GM23248 (cell line): ENCODE measurements at regions not wholly inside any gene's neighbourhood (a gene's known extent, or its start where the extent isn't known, plus 50 kb on each side); places are given as distances from the start of the nearest gene placed in this dataset.

Experiments
- DNase-seq: peaks from one replicate; pipeline ENCODE4 v3.0.0-alpha.2; 2015
- H2AFZ ChIP-seq: fragments of 200-600 bp; sonication (generic); 2 replicates; pipeline ENCODE4 v1.6.1; 2016; ENCODE audit warnings: antibody characterized with exemption
- H3F3A ChIP-seq: fragments of 200-600 bp; sonication (generic); 2 replicates; pipeline ENCODE4 v1.6.1; 2016; ENCODE audit warnings: mild to moderate bottlenecking, antibody characterized with exemption, mixed run types; ENCODE audit not compliant: insufficient read depth
- H3K27ac ChIP-seq: fragments of 200-600 bp; sonication (generic); 2 replicates; pipeline ENCODE4 v1.5.1; 2016; ENCODE audit warnings: mild to moderate bottlenecking
- H3K27me3 ChIP-seq: fragments of 200-600 bp; sonication (generic); replicated peaks from 2 replicates; pipeline ENCODE4 v1.6.1; 2016; ENCODE audit warnings: mild to moderate bottlenecking; ENCODE audit not compliant: insufficient read depth
- H3K36me3 ChIP-seq: fragments of 200-600 bp; sonication (generic); 2 replicates; pipeline ENCODE4 v1.6.1; 2016; ENCODE audit warnings: low read depth, mild to moderate bottlenecking
- H3K4me1 ChIP-seq: fragments of 200-600 bp; sonication (generic); 2 replicates; pipeline ENCODE4 v1.6.1; 2016; ENCODE audit warnings: mild to moderate bottlenecking; ENCODE audit not compliant: insufficient read depth
- H3K4me2 ChIP-seq: fragments of 200-600 bp; sonication (generic); one replicate; pipeline ENCODE4 v1.6.1; 2016; ENCODE audit warnings: mild to moderate bottlenecking; ENCODE audit not compliant: unreplicated experiment
- H3K4me3 ChIP-seq: fragments of 200-600 bp; sonication (generic); 2 replicates; pipeline ENCODE4 v1.5.1; 2016; ENCODE audit warnings: mild to moderate bottlenecking
- H3K79me2 ChIP-seq: fragments of 200-600 bp; sonication (generic); 2 replicates; pipeline ENCODE4 v1.6.1; 2016; ENCODE audit warnings: mild to moderate bottlenecking; ENCODE audit not compliant: insufficient read depth
- H3K9ac ChIP-seq: fragments of 200-600 bp; sonication (generic); 2 replicates; pipeline ENCODE4 v1.6.1; 2016; ENCODE audit warnings: mild to moderate bottlenecking
- H3K9me2 ChIP-seq: fragments of 200-600 bp; sonication (generic); 2 replicates; pipeline ENCODE4 v1.6.1; 2016; ENCODE audit warnings: mixed run types, mild to moderate bottlenecking, moderate library complexity; ENCODE audit not compliant: insufficient read depth
- H3K9me3 ChIP-seq: fragments of 200-600 bp; sonication (generic); one replicate; pipeline ENCODE4 v1.6.1; 2017; ENCODE audit warnings: low read depth
- H4K20me1 ChIP-seq: fragments of 200-600 bp; sonication (generic); 2 replicates; pipeline ENCODE4 v1.6.0; 2016; ENCODE audit not compliant: insufficient read depth
- EZH2 ChIP-seq: fragments of 200-600 bp; sonication (generic); IDR thresholded peaks from 2 replicates; pipeline ENCODE4 v1.6.1; 2018; ENCODE audit warnings: antibody characterized with exemption, mild to moderate bottlenecking; ENCODE audit not compliant: insufficient read depth, poor library complexity, severe bottlenecking
- EZH2phosphoT487 ChIP-seq: fragments of 200-600 bp; sonication (generic); IDR thresholded peaks from 2 replicates; pipeline ENCODE4 v1.6.1; 2018; ENCODE audit warnings: antibody characterized with exemption, moderate library complexity, mild to moderate bottlenecking, low read depth; ENCODE audit not compliant: insufficient read depth
- WGBS, 2 experiments: methylation state at CpG; one replicate each; pipeline ENCODE4 v1.1.6; 2015 to 2017; ENCODE audit warnings: low lambda C conversion rate in 2 of 2, low coverage in 1 of 2; ENCODE audit errors: missing lambda C conversion rate in 2 of 2; 5-methylcytosine and 5-hydroxymethylcytosine counted together
- in situ Hi-C: fragments of 300-500 bp; cut with MboI; formaldehyde crosslinking; loops from 2 replicates; pipeline ENCODE4 v1.15.0; 2020

GRCh38 chr5:82562696-82563240 lies 284.6 kb upstream of the RPS23 start:
- TF ChIP-seq EZH2phosphoT487: no peak
- TF ChIP-seq EZH2: no peak
- WGBS, 2 experiments: 43 to 54% methylated on average over 6 of the region's 6 CpGs
- 0 out of 2 replicates have a peak, but pooled peaks cover 7% of the 10 kb centered on the region for H3K27me3 ChIP-seq
- H4K20me1 ChIP-seq: no peaks in the 10 kb centered on the region
- no peak overlapping the region for H3K4me2 ChIP-seq
- no peaks in the 10 kb centered on the region for H3K9me3 ChIP-seq
- H3K79me2 ChIP-seq: no peaks in the 10 kb centered on the region
- H3K9ac ChIP-seq: no peak overlapping the region
- no peaks in the 10 kb centered on the region for H3K4me1 ChIP-seq
- no peaks in the 10 kb centered on the region for H3K9me2 ChIP-seq
- no peak for DNase-seq
- H3K36me3 ChIP-seq: no peaks in the 10 kb centered on the region
- no peak overlapping the region for H2AFZ ChIP-seq
- no peak overlapping the region for H3K27ac ChIP-seq
- no peak overlapping the region for H3K4me3 ChIP-seq
- H3F3A ChIP-seq: no peaks in the 10 kb centered on the region
- in situ Hi-C loops: no loop called here

- H3K36me3 ChIP-seq: no peaks in the 10 kb centered on the region
- H3K4me2 ChIP-seq: no peak overlapping the region
- DNase-seq: no peak
- no peaks in the 10 kb centered on the region for H3K9me3 ChIP-seq
- 0 out of 2 replicates have a peak, but pooled peaks cover 1% of the 10 kb centered on the region for H3K27me3 ChIP-seq
- no peaks in the 10 kb centered on the region for H3F3A ChIP-seq
- no peak overlapping the region for H3K9ac ChIP-seq
- H3K9me2 ChIP-seq: no peaks in the 10 kb centered on the region
- WGBS, 2 experiments: 5 to 15% methylated on average over 2 of the region's 2 CpGs
- no peak overlapping the region for H2AFZ ChIP-seq
- no peak overlapping the region for H3K4me3 ChIP-seq
- no peaks in the 10 kb centered on the region for H3K4me1 ChIP-seq
- H4K20me1 ChIP-seq: no peaks in the 10 kb centered on the region
- H3K79me2 ChIP-seq: no peaks in the 10 kb centered on the region
- no peak overlapping the region for H3K27ac ChIP-seq
- in situ Hi-C loops: no loop called here
- TF ChIP-seq EZH2phosphoT487: no peak
Observed at GRCh38 chr5:82561797-82562196, 283.6 kb upstream of the RPS23 start.

- 31 to 37% methylated on average over 1 of the region's 1 CpG for WGBS, 2 experiments
- TF ChIP-seq EZH2 (no peak), EZH2phosphoT487 (no peak)
- no peaks in the 10 kb centered on the region for H3F3A ChIP-seq
- H2AFZ ChIP-seq: no peak overlapping the region
- no peaks in the 10 kb centered on the region for H3K27me3 ChIP-seq
- no peaks in the 10 kb centered on the region for H4K20me1 ChIP-seq
- no peaks in the 10 kb centered on the region for H3K79me2 ChIP-seq
- in situ Hi-C loops: no loop called here
- no peak overlapping the region for H3K27ac ChIP-seq
- no peak overlapping the region for H3K4me3 ChIP-seq
- H3K9me3 ChIP-seq: no peaks in the 10 kb centered on the region
- DNase-seq: no peak
- no peaks in the 10 kb centered on the region for H3K9me2 ChIP-seq
- H3K36me3 ChIP-seq: no peaks in the 10 kb centered on the region
- no peak overlapping the region for H3K9ac ChIP-seq
- no peak overlapping the region for H3K4me2 ChIP-seq
- H3K4me1 ChIP-seq: no peaks in the 10 kb centered on the region
Observed at GRCh38 chr5:82560969-82561368, 282.8 kb upstream of the RPS23 start.

GRCh38 chr5:82560561-82560960 lies 282.4 kb upstream of the RPS23 start:
- no peak overlapping the region for H3K4me2 ChIP-seq
- H3K36me3 ChIP-seq: no peaks in the 10 kb centered on the region
- no peaks in the 10 kb centered on the region for H3F3A ChIP-seq
- TF ChIP-seq EZH2 (no peak), EZH2phosphoT487 (no peak)
- in situ Hi-C loops: no loop called here
- no peak overlapping the region for H3K4me3 ChIP-seq
- 45 to 48% methylated on average over 4 of the region's 4 CpGs for WGBS, 2 experiments
- no peak overlapping the region for H3K27ac ChIP-seq
- H2AFZ ChIP-seq: no peak overlapping the region
- H4K20me1 ChIP-seq: no peaks in the 10 kb centered on the region
- H3K4me1 ChIP-seq: no peaks in the 10 kb centered on the region
- no peak overlapping the region for H3K9ac ChIP-seq
- no peaks in the 10 kb centered on the region for H3K9me3 ChIP-seq
- no peak for DNase-seq
- no peaks in the 10 kb centered on the region for H3K27me3 ChIP-seq
- H3K79me2 ChIP-seq: no peaks in the 10 kb centered on the region
- H3K9me2 ChIP-seq: no peaks in the 10 kb centered on the region

GRCh38 chr5:82551840-82552385 lies 273.8 kb upstream of the RPS23 start:
- Histone ChIP-seq H3K9me3 (no peaks in the 10 kb centered on the region), H3K27ac (no peak overlapping the region)
- DNase-seq: no peak

More at GRCh38 chr5:82551840-82552385, 273.8 kb upstream of the RPS23 start:
- Histone ChIP-seq H3F3A (no peaks in the 10 kb centered on the region), H3K9ac (no peak overlapping the region), H3K4me3 (no peak overlapping the region), H3K4me2 (no peak overlapping the region), H3K9me2 (no peaks in the 10 kb centered on the region), H3K79me2 (no peaks in the 10 kb centered on the region), H3K27me3 (no peaks in the 10 kb centered on the region), H3K4me1 (no peaks in the 10 kb centered on the region), H2AFZ (no peak overlapping the region), H3K36me3 (no peaks in the 10 kb centered on the region), H4K20me1 (no peaks in the 10 kb centered on the region)
- 17 to 33% methylated on average over 4 of the region's 4 CpGs for WGBS, 2 experiments
- TF ChIP-seq EZH2 (no peak), EZH2phosphoT487 (no peak)
- in situ Hi-C loops: no loop called here
